Peyer's patch (tissue), 4 donors: ENCODE measurements at regions not wholly inside any gene's neighbourhood (a gene's known extent, or its start where the extent isn't known, plus 50 kb on each side); places are given as distances from the start of the nearest gene placed in this dataset.

Experiments
- DNase-seq, 3 donors: peaks; one replicate each; pipeline ENCODE4 v3.0.0-alpha.2; 2017 to 2019
- H3K27ac ChIP-seq, 4 donors: fragments of 200-600 bp; sonication (generic); one replicate each; pipeline ENCODE4 v1.5.1; 2016 to 2019
- H3K27me3 ChIP-seq, 2 donors: fragments of 200-600 bp; sonication (generic); one replicate each; pipeline ENCODE4 v1.5.1; 2019
- H3K36me3 ChIP-seq, 3 donors: fragments of 200-600 bp; sonication (generic); one replicate each; pipeline ENCODE4 v1.5.1; 2016 to 2019
- H3K4me1 ChIP-seq, 4 donors: fragments of 200-600 bp; sonication (generic); one replicate each; pipeline ENCODE4 v1.5.1; 2016 to 2019
- H3K4me3 ChIP-seq, 4 donors: fragments of 200-600 bp; sonication (generic); 1 replicate in 3 of 4; 2 replicates in 1 of 4; pipeline ENCODE4 v1.5.1; 2016 to 2019; ENCODE audit warnings: mild to moderate bottlenecking in 1 of 4
- H3K9me3 ChIP-seq, 4 donors: fragments of 200-600 bp; sonication (generic); one replicate each; pipeline ENCODE4 v1.5.1; 2016 to 2019; ENCODE audit warnings: mild to moderate bottlenecking in 1 of 4
- POLR2A ChIP-seq, 2 donors: fragments of 450-650 bp; IDR thresholded peaks; one replicate each; pipeline ENCODE4 v1.5.1; 2017; ENCODE audit warnings: antibody characterized with exemption in 2 of 2, mild to moderate bottlenecking in 2 of 2, moderate library complexity in 2 of 2
- TF ChIP-seq, protein P1 (sequence below), 6 experiments: fragments of 450-650 bp in 4 of 6; fragments of 200-600 bp in 2 of 6; sonication (generic) in 1 of 6; IDR thresholded peaks; one replicate each; pipeline ENCODE4 v1.5.1; 2017 to 2019; ENCODE audit warnings: antibody characterized with exemption in 6 of 6, mild to moderate bottlenecking in 3 of 6, moderate library complexity in 1 of 6

DNA sequence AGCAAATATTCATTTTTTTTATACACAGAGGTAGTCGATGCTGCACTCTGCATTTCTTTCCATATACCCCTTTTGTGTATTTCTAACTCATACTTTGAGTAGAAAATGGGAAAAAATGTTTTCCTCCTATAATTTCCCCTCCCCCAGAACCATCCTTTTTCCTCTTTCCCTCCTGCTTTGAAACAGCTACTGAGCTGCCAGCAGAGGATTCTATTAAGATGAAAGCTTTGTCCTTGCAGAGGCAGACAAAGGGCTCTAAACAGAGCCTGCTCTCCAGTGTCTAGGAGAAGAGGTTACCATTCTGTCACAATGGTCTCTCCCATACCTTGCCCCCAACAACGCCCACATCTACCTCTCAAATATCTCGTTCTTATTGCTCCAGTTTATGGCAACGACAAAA lies 74.6 kb upstream of the OSBPL8 start:
- H3K27me3 ChIP-seq: no peaks in the 10 kb centered on the region
- no peak overlapping the region for H3K4me3 ChIP-seq
- no peak overlapping the region for H3K27ac ChIP-seq
- no peak for TF ChIP-seq POLR2A (IDR thresholded peaks at IDR 0.05)
- TF ChIP-seq, protein P1, sequence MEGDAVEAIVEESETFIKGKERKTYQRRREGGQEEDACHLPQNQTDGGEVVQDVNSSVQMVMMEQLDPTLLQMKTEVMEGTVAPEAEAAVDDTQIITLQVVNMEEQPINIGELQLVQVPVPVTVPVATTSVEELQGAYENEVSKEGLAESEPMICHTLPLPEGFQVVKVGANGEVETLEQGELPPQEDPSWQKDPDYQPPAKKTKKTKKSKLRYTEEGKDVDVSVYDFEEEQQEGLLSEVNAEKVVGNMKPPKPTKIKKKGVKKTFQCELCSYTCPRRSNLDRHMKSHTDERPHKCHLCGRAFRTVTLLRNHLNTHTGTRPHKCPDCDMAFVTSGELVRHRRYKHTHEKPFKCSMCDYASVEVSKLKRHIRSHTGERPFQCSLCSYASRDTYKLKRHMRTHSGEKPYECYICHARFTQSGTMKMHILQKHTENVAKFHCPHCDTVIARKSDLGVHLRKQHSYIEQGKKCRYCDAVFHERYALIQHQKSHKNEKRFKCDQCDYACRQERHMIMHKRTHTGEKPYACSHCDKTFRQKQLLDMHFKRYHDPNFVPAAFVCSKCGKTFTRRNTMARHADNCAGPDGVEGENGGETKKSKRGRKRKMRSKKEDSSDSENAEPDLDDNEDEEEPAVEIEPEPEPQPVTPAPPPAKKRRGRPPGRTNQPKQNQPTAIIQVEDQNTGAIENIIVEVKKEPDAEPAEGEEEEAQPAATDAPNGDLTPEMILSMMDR (IDR thresholded peaks at IDR 0.05): no peak
- H3K36me3 ChIP-seq: no peaks in the 10 kb centered on the region
- H3K9me3 ChIP-seq: no peaks in the 10 kb centered on the region
- DNase-seq: no peak
- peaks cover 0 to 18% (median 0%) of the 10 kb centered on the region in 4 donors for H3K4me1 ChIP-seq

DNA sequence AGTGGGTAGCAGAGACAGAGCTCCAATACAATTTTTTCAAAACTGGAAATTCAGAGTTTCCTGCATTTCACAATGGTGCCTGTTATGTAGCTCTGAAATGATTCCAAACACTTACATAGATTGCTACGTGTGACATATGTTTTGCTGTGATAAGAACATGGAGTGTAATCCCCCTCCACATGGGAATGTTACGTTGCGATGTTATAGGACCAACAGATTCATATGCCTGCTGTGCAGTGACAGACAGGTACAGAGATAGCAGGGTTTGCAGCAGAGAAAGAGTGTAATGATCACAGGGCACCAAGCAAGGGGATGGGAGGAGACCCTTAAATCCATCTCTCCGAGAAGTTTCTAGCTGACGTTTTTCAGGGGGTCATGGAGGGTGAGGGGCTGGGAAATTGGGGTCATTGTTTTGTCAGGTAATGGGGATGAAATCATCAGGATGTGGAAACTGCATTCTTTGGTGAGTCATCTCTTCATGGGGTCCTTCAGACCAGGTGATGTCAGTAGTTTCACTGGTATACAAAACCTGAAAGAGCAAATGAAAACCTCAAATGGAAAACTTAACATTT lies 76.6 kb upstream of the OSBPL8 start:
- H3K27ac ChIP-seq: no peak overlapping the region
- no peaks in the 10 kb centered on the region for H3K9me3 ChIP-seq
- H3K27me3 ChIP-seq: no peaks in the 10 kb centered on the region
- H3K4me1 ChIP-seq: peaks cover 0 to 6% (median 0%) of the 10 kb centered on the region in 4 donors
- H3K4me3 ChIP-seq: no peak overlapping the region
- no peak for DNase-seq
- TF ChIP-seq, protein P1 (IDR thresholded peaks at IDR 0.05): no peak
- no peak for TF ChIP-seq POLR2A (IDR thresholded peaks at IDR 0.05)
- H3K36me3 ChIP-seq: no peaks in the 10 kb centered on the region

DNA sequence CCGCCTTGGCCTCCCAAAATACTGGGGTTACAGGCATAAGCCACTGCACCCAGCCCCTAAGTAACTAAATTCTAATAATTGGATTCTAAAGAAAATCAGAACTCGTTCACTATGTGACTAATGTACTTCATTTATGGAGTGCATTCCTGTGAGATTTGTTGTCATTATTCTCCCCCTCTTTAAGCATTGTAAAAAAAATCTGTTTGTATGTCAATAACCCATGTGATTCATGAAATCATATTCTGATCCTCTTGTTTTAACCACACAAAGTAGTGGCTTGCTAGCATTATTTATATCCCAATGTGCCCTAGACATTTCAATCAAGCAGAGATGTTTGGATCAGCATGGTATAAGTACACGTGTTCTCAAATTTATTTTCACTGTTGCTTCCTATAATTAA lies 78.2 kb upstream of the OSBPL8 start:
- DNase-seq: no peak
- Histone ChIP-seq H3K4me1 (peaks cover 0 to 2% (median 0%) of the 10 kb centered on the region in 4 donors), H3K27ac (no peak overlapping the region), H3K4me3 (no peak overlapping the region), H3K9me3 (no peaks in the 10 kb centered on the region), H3K36me3 (no peaks in the 10 kb centered on the region), H3K27me3 (no peaks in the 10 kb centered on the region)
- TF ChIP-seq, protein P1 (IDR thresholded peaks at IDR 0.05): no peak
- no peak for TF ChIP-seq POLR2A (IDR thresholded peaks at IDR 0.05)

DNA sequence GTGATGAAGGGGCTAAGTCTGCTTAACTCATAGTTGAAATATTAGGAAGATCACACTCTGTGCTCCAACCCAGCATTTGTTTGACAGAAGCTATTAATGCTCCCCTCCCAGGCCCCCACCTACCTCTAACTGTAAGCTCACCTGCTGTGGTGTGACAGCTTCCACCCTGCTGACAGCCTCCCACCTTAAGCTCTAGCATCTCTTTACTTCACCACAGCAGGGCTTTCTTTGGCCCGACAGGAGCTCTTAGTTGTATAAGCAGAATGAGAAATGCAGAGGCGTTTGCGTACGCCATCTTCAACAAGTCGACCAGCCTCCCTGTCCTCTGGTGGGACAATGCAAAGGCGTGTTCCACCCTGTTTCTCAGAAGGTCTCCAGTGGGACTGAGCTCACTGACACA lies 80.1 kb upstream of the OSBPL8 start:
- Histone ChIP-seq H3K27ac (no peak overlapping the region), H3K27me3 (no peaks in the 10 kb centered on the region)
- DNase-seq: no peak

DNA sequence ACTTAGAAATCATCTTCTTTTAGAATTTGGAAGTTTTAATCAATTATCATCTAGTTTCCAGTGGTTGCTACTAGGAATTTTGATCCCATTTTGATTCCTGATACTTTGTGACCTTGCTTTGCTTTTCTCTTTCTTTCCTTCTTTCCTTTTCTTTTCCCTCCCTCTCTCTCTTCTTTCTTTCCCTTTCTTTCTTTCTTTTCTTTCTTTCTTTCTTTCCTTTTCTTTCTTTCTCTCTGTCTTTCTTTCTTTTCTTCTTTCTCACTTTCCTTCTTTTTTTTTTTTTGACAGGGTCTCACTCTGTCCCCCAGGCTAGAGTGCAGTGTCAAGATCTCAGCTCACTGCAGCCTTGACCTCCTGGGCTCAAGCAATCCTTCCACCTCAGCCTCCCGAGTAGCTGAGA lies 81.5 kb upstream of the OSBPL8 start:
- DNase-seq: no peak
- Histone ChIP-seq H3K27ac (no peak overlapping the region), H3K27me3 (no peaks in the 10 kb centered on the region), H3K4me3 (no peak overlapping the region), H3K36me3 (no peaks in the 10 kb centered on the region), H3K4me1 (no peaks in the 10 kb centered on the region), H3K9me3 (no peaks in the 10 kb centered on the region)
- TF ChIP-seq, protein P1 (IDR thresholded peaks at IDR 0.05): no peak
- TF ChIP-seq POLR2A (IDR thresholded peaks at IDR 0.05): no peak

More for the DNA sequence above, 80.1 kb upstream of the OSBPL8 start:
- Histone ChIP-seq H3K9me3 (no peaks in the 10 kb centered on the region), H3K4me1 (no peaks in the 10 kb centered on the region), H3K4me3 (no peak overlapping the region), H3K36me3 (no peaks in the 10 kb centered on the region)
- TF ChIP-seq POLR2A (IDR thresholded peaks at IDR 0.05): no peak
- TF ChIP-seq, protein P1 (IDR thresholded peaks at IDR 0.05): no peak

DNA sequence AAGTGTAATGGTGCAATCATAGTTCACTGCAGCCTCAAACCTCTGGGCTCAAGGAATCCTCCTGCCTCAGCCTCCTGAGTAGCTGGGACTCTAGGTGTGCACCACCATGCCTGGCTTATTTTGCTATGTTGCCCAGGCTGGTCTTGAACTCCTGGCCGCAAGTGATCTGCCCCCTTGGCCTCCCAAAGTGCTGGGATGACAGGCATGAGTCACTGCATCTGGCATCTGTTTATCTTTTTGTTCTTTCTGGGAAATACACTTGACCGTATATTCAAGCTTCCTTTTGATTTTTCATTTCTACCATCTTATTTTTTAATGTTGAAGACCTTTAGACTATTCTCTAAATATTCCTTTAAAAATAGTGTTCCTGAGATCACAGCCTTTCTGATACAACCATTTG lies 82.4 kb upstream of the OSBPL8 start:
- Histone ChIP-seq H3K9me3 (no peaks in the 10 kb centered on the region), H3K36me3 (no peaks in the 10 kb centered on the region), H3K4me3 (no peak overlapping the region), H3K27ac (no peak overlapping the region), H3K27me3 (no peaks in the 10 kb centered on the region), H3K4me1 (no peaks in the 10 kb centered on the region)
- TF ChIP-seq, protein P1 (IDR thresholded peaks at IDR 0.05): no peak
- no peak for TF ChIP-seq POLR2A (IDR thresholded peaks at IDR 0.05)
- DNase-seq: no peak
